CD14-positive monocyte (primary cell): ENCODE measurements at regions not wholly inside any gene's neighbourhood (a gene's known extent, or its start where the extent isn't known, plus 50 kb on each side); places are given as distances from the start of the nearest gene placed in this dataset.

Source experiments
- DNase-seq, 3 donors: peaks; one replicate each; pipeline ENCODE4 v3.0.0-alpha.2; 2011 to 2022
- H2AFZ ChIP-seq: 2 replicates; pipeline ENCODE4 v1.6.0; 2012; ENCODE audit warnings: mild to moderate bottlenecking, low read depth, low read length, inconsistent platforms; ENCODE audit not compliant: insufficient read depth, poor library complexity, severe bottlenecking
- H3K27ac ChIP-seq, 2 donors: 1 replicate in 1 of 2; 2 replicates in 1 of 2; pipeline ENCODE4 v1.5.1; 2012 to 2013; ENCODE audit warnings: low read length in 2 of 2, control low read depth in 1 of 2, inconsistent platforms in 1 of 2, low read depth in 1 of 2, mild to moderate bottlenecking in 1 of 2
- H3K27me3 ChIP-seq, 2 donors: one replicate each; pipeline versions ENCODE4 v1.6.0 to v1.6.1; 2011 to 2013; ENCODE audit warnings: low read length in 2 of 2; ENCODE audit not compliant: control insufficient read depth in 2 of 2, insufficient read depth in 2 of 2
- H3K36me3 ChIP-seq, 2 donors: replicated peaks in 1 of 2; 1 replicate in 1 of 2; 2 replicates in 1 of 2; pipeline versions ENCODE4 v1.5.1 to v1.6.1; 2012 to 2013; ENCODE audit warnings: low read length in 2 of 2, control low read depth in 1 of 2, inconsistent platforms in 1 of 2, mild to moderate bottlenecking in 1 of 2; ENCODE audit not compliant: insufficient read depth in 2 of 2, control insufficient read depth in 1 of 2
- H3K4me1 ChIP-seq, 2 donors: 1 replicate in 1 of 2; 2 replicates in 1 of 2; pipeline versions ENCODE4 v1.5.1 to v1.6.1; 2012 to 2013; ENCODE audit warnings: low read length in 2 of 2, control low read depth in 1 of 2, inconsistent platforms in 1 of 2, mild to moderate bottlenecking in 1 of 2, moderate library complexity in 1 of 2; ENCODE audit not compliant: insufficient read depth in 2 of 2, control insufficient read depth in 1 of 2
- H3K4me2 ChIP-seq: replicated peaks from 2 replicates; pipeline ENCODE3; 2012; ENCODE audit warnings: low read length, moderate library complexity, mild to moderate bottlenecking; ENCODE audit not compliant: poor library complexity, severe bottlenecking; ENCODE audit errors: extremely low read depth
- H3K4me3 ChIP-seq, 3 experiments: fragments of 200-600 bp in 1 of 3; sonication (generic) in 1 of 3; replicated peaks in 1 of 3; 1 replicate in 2 of 3; 2 replicates in 1 of 3; pipeline ENCODE4 v1.5.1; 2011 to 2013; ENCODE audit warnings: low read length in 3 of 3, mild to moderate bottlenecking in 3 of 3, control low read depth in 2 of 3, low read depth in 2 of 3, inconsistent platforms in 1 of 3, moderate library complexity in 1 of 3
- H3K79me2 ChIP-seq: 2 replicates; pipeline ENCODE4 v1.6.0; 2012; ENCODE audit warnings: mild to moderate bottlenecking, control low read depth, inconsistent platforms, low read length, moderate library complexity; ENCODE audit not compliant: insufficient read depth
- H3K9ac ChIP-seq: 2 replicates; pipeline ENCODE4 v1.6.0; 2017; ENCODE audit warnings: low read length, mild to moderate bottlenecking; ENCODE audit not compliant: insufficient read depth, poor library complexity, severe bottlenecking
- H3K9me3 ChIP-seq, 2 donors: replicated peaks in 1 of 2; 1 replicate in 1 of 2; 2 replicates in 1 of 2; pipeline versions ENCODE4 v1.5.1 to v1.6.1; 2012 to 2013; ENCODE audit warnings: low read length in 2 of 2, control low read depth in 1 of 2; ENCODE audit not compliant: control insufficient read depth in 1 of 2, insufficient read depth in 1 of 2
- H4K20me1 ChIP-seq: 2 replicates; pipeline ENCODE4 v1.6.0; 2012; ENCODE audit warnings: mild to moderate bottlenecking, low read length, control low read depth, moderate library complexity; ENCODE audit not compliant: insufficient read depth
- H3K27ac Mint-ChIP-seq, 7 donors: one replicate each; pipeline ENCODE4 v1.8.0; 2020; ENCODE audit warnings: mild to moderate bottlenecking in 7 of 7, mixed read lengths in 7 of 7, moderate library complexity in 6 of 7, inconsistent platforms in 2 of 7
- H3K27me3 Mint-ChIP-seq, 3 donors: one replicate each; pipeline ENCODE4 v1.8.0; 2021 to 2022; ENCODE audit warnings: low read depth in 3 of 3, mild to moderate bottlenecking in 3 of 3, mixed read lengths in 3 of 3, moderate library complexity in 3 of 3, inconsistent platforms in 1 of 3
- H3K36me3 Mint-ChIP-seq, 2 donors: one replicate each; pipeline ENCODE4 v1.8.0; 2020; ENCODE audit warnings: mixed read lengths in 2 of 2, inconsistent platforms in 1 of 2, mild to moderate bottlenecking in 1 of 2
- H3K4me1 Mint-ChIP-seq: one replicate; pipeline ENCODE4 v1.8.0; 2020; ENCODE audit warnings: mild to moderate bottlenecking, mixed read lengths
- H3K4me3 Mint-ChIP-seq, 2 donors: one replicate each; pipeline ENCODE4 v1.8.0; 2020; ENCODE audit warnings: mild to moderate bottlenecking in 2 of 2, mixed read lengths in 2 of 2, moderate library complexity in 1 of 2
- H3K9me3 Mint-ChIP-seq, 7 donors: one replicate each; pipeline ENCODE4 v1.8.0; 2020 to 2022; ENCODE audit warnings: mixed read lengths in 7 of 7, mild to moderate bottlenecking in 6 of 7, moderate library complexity in 6 of 7, inconsistent platforms in 2 of 7
- CTCF ChIP-seq: fragments of 200-600 bp; IDR thresholded peaks from one replicate; pipeline ENCODE4 v1.8.0; 2022; ENCODE audit warnings: antibody characterized with exemption, mild to moderate bottlenecking
- WGBS: methylation state at CpG from one replicate; pipeline ENCODE4 v1.1.5; 2013; ENCODE audit warnings: missing lambda C conversion rate; ENCODE audit not compliant: insufficient coverage; 5-methylcytosine and 5-hydroxymethylcytosine counted together
- intact Hi-C, 2 donors: fragments of 100-400 bp; cut with micrococcal nuclease; formaldehyde crosslinking; loops; one replicate each; pipeline versions ENCODE4 v1.15.0 to v1.15.1; 2023

DNA sequence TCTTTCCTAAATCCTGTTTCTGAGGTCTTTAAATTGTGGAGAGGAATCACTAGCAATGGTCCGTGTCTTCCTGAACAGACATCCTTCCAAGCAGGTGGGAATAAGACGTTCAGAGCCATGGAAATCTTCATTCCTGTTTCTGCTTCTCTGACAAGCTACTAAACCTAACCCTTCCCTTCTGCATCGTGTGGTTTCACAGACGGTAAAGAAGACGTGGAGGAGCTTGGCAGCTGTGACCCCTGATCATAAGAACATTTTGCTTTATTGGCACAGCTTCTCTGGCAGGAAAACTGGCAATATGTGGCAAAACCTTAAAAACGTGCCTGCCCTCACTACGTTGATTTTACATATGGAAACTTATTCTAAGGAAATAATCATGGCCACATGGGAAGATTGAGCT lies 63.0 kb upstream of the LOXL4 start:
- Histone ChIP-seq H3K27me3 (no peaks in the 10 kb centered on the region), H3K4me2 (no peak overlapping the region), H3K36me3 (no peaks in the 10 kb centered on the region), H3K27ac (no peak overlapping the region), H3K79me2 (no peaks in the 10 kb centered on the region), H3K9me3 (peaks cover 0 to 6% of the 10 kb centered on the region in 2 donors), H2AFZ (no peak overlapping the region), H3K4me3 (no peak overlapping the region), H3K9ac (no peak overlapping the region), H3K4me1 (no peaks in the 10 kb centered on the region), H4K20me1 (no peaks in the 10 kb centered on the region)
- intact Hi-C loops, result loop anchor here (1.0 to 10.0 kb wide), 3 partner anchors 40 to 156 kb away; partner anchors contain the start of gene LOXL4 (in 1 of the 2)
- WGBS, result 89% methylated on average over 1 of the region's 7 CpGs
- Mint-ChIP-seq H3K27ac (no peak overlapping the region), H3K4me3 (no peak overlapping the region), H3K36me3 (peaks cover 0 to 2% of the 10 kb centered on the region in 2 donors), H3K27me3 (peaks cover 7 to 9% (median 8%) of the 10 kb centered on the region in 3 donors), H3K4me1 (peaks cover 5% of the 10 kb centered on the region), H3K9me3 (peaks cover 2 to 8% (median 6%) of the 10 kb centered on the region in 7 donors)
- no peak for DNase-seq
- no peak for TF ChIP-seq CTCF

GRCh38 chr10:98328640-98329039 lies 60.6 kb upstream of the LOXL4 start:
- Histone ChIP-seq H3K4me3 (no peak overlapping the region), H3K27ac (no peak overlapping the region), H3K27me3 (no peaks in the 10 kb centered on the region), H3K79me2 (no peaks in the 10 kb centered on the region), H2AFZ (no peak overlapping the region), H3K4me2 (no peak overlapping the region), H3K9ac (no peak overlapping the region), H3K9me3 (peaks cover 0 to 6% of the 10 kb centered on the region in 2 donors), H3K4me1 (peaks cover 10 to 14% of the 10 kb centered on the region in 2 donors), H3K36me3 (no peaks in the 10 kb centered on the region), H4K20me1 (no peaks in the 10 kb centered on the region)
- WGBS, result 92% methylated on average over 1 of the region's 1 CpG
- H3K9me3 Mint-ChIP-seq, result peaks cover 2 to 8% (median 7%) of the 10 kb centered on the region in 7 donors
- no peak for DNase-seq
- H3K27ac Mint-ChIP-seq, result no peak overlapping the region
- intact Hi-C loops, result no loop called here
- peaks cover 19% of the 10 kb centered on the region for H3K4me1 Mint-ChIP-seq
- TF ChIP-seq CTCF, result no peak
- peaks cover 0 to 2% of the 10 kb centered on the region in 2 donors for H3K36me3 Mint-ChIP-seq
- peaks cover 6 to 9% (median 8%) of the 10 kb centered on the region in 3 donors for H3K27me3 Mint-ChIP-seq
- no peak overlapping the region for H3K4me3 Mint-ChIP-seq
